ENCODE measurements at regions not wholly inside any gene's neighbourhood (a gene's known extent, or its start where the extent isn't known, plus 50 kb on each side); places are given as distances from the start of the nearest gene placed in this dataset.

GRCh38 chr5:87499478-87500410 lies 87.0 kb upstream of the CCNH start:
- no peak overlapping the region for H3K4me3 ChIP-seq (ENCODE audit: low read depth, low read length)
- POLR2A ChIA-PET: no interaction called here
- no peak for DNase-seq (ENCODE audit: low read depth, low spot score)
- no peak for TF ChIP-seq CTCF (IDR thresholded peaks at IDR 0.05; ENCODE audit: insufficient read depth, low read length, missing control alignments)
- CTCF ChIA-PET: no interaction called here
